GM10248 (cell line): ENCODE measurements at regions not wholly inside any gene's neighbourhood (a gene's known extent, or its start where the extent isn't known, plus 50 kb on each side); places are given as distances from the start of the nearest gene placed in this dataset.

Experiments used
- CTCF ChIA-PET: fragments of 300-600 bp; sonication (Branson Sonifier 250); formaldehyde crosslinking; extraction: SDS; loops from one replicate; lab custom pipeline; 2021; ENCODE audit warnings: antibody characterized with exemption; lab: Yijun Ruan, JAX
- POLR2A ChIA-PET: fragments of 350-650 bp; sonication (Branson Sonifier 250); formaldehyde crosslinking; extraction: SDS; loops from one replicate; lab custom pipeline; 2020; ENCODE audit warnings: antibody characterized with exemption; lab: Yijun Ruan, JAX
- DNase-seq: peaks from one replicate; pipeline ENCODE4 v3.0.0; 2012; ENCODE audit errors: extremely low spot score
- CTCF ChIP-seq: IDR thresholded peaks from 2 replicates; pipeline ENCODE4 v1.5.1; 2012; ENCODE audit warnings: mild to moderate bottlenecking, low read depth; ENCODE audit errors: extremely low read depth, missing control alignments, control extremely low read depth

GRCh38 chrX:42047886-42048285 is 124.5 kb upstream of the CASK start:
- ChIA-PET POLR2A (no interaction called here), CTCF (no interaction called here)
- no peak for DNase-seq
- TF ChIP-seq CTCF = no peak

- DNase-seq = no peak
- CTCF ChIA-PET = no interaction called here
- POLR2A ChIA-PET = no interaction called here
- TF ChIP-seq CTCF = no peak
Observed at GRCh38 chrX:42028109-42028508, 104.8 kb upstream of the CASK start.

- POLR2A ChIA-PET = no interaction called here
- TF ChIP-seq CTCF = no peak
- no peak for DNase-seq
- CTCF ChIA-PET = no interaction called here
Observed at GRCh38 chrX:42027367-42028000, 104.1 kb upstream of the CASK start.

- CTCF ChIA-PET = no interaction called here
- no peak for DNase-seq
- POLR2A ChIA-PET = no interaction called here
- TF ChIP-seq CTCF = no peak
Observed at GRCh38 chrX:42025861-42026260, 102.5 kb upstream of the CASK start.

- ChIA-PET CTCF (interaction anchor here (1.1 kb wide), 1 partner anchor 10 kb away, joined by 4 read pairs; no protein-coding TSS in a partner anchor), POLR2A (no interaction called here)
- DNase-seq = no peak
- no peak for TF ChIP-seq CTCF
Observed at GRCh38 chrX:42023122-42023521, 99.8 kb upstream of the CASK start.

GRCh38 chrX:42022158-42022557 is 98.8 kb upstream of the CASK start:
- TF ChIP-seq CTCF = no peak
- ChIA-PET POLR2A (no interaction called here), CTCF (interaction anchor here (1.1 to 1.7 kb wide), 2 partner anchors 9 to 52 kb away, joined by 3 to 4 read pairs; no protein-coding TSS in a partner anchor)
- DNase-seq = no peak

GRCh38 chrX:42021058-42021457 is 97.7 kb upstream of the CASK start:
- POLR2A ChIA-PET = no interaction called here
- CTCF ChIA-PET = interaction anchor here (1.7 kb wide), 1 partner anchor 53 kb away, joined by 3 read pairs; no protein-coding TSS in a partner anchor
- no peak for TF ChIP-seq CTCF
- no peak for DNase-seq
